Right ventricle myocardium inferior (tissue), 1 donor: ENCODE measurements at regions not wholly inside any gene's neighbourhood (a gene's known extent, or its start where the extent isn't known, plus 50 kb on each side); places are given as distances from the start of the nearest gene placed in this dataset.

ENCODE experiments used
- ATAC-seq: fragments of 200-7000 bp; cut with Tn5 transposase; one replicate; pipeline ENCODE4 v1.9.1; 2020; ENCODE audit warnings: mild to moderate bottlenecking, moderate library complexity
- DNase-seq: peaks from one replicate; pipeline ENCODE4 v3.0.0; 2021; ENCODE audit errors: missing footprints
- intact Hi-C: fragments of 100-400 bp; cut with DNase I; formaldehyde crosslinking; loops from one replicate; pipeline ENCODE4 v1.11.0; 2022
- donor health status: DM: no; HTN: yes; CAD: no; lungs with severe emphysema.

GRCh38 chr1:198892065-198892464 lies 253.2 kb downstream of the PTPRC start:
- intact Hi-C loops: loop anchor here (5.0 kb wide), 1 partner anchor 45 kb away; no protein-coding TSS in a partner anchor
- DNase-seq (no peak), ATAC-seq (no peak)

- intact Hi-C loops: loop anchor here (5.0 kb wide), 1 partner anchor 44 kb away; no protein-coding TSS in a partner anchor
- ATAC-seq (no peak), DNase-seq (no peak)
Measured at GRCh38 chr1:198893141-198893540, 254.3 kb downstream of the PTPRC start.

GRCh38 chr1:198893763-198894444 lies 255.1 kb downstream of the PTPRC start:
- no peak for ATAC-seq
- no peak for DNase-seq
- intact Hi-C loops: loop anchor here (5.0 kb wide), 1 partner anchor 43 kb away; no protein-coding TSS in a partner anchor

GRCh38 chr1:198901266-198901665 lies 262.4 kb downstream of the PTPRC start:
- ATAC-seq (no peak), DNase-seq (no peak)
- intact Hi-C loops: no loop called here

- ATAC-seq: no peak
- no peak for DNase-seq
- intact Hi-C loops: no loop called here
Measured at GRCh38 chr1:198902655-198903054, 263.8 kb downstream of the PTPRC start.

- DNase-seq: peak; percentile 27
- intact Hi-C loops: no loop called here
- no peak for ATAC-seq
Measured at GRCh38 chr1:198903203-198903602, 264.4 kb downstream of the PTPRC start.

- ATAC-seq (no peak), DNase-seq (no peak)
- intact Hi-C loops: no loop called here
Measured at GRCh38 chr1:198903621-198904020, 264.8 kb downstream of the PTPRC start.

- no peak for DNase-seq
- ATAC-seq: no peak
- intact Hi-C loops: no loop called here
Measured at GRCh38 chr1:198904321-198904720, 265.5 kb downstream of the PTPRC start.

- DNase-seq: no peak
- intact Hi-C loops: no loop called here
- ATAC-seq: no peak
Measured at GRCh38 chr1:198906739-198907422, 268.0 kb downstream of the PTPRC start.

- no peak for ATAC-seq
- DNase-seq: no peak
- intact Hi-C loops: no loop called here
Measured at GRCh38 chr1:198907423-198907746, 268.5 kb downstream of the PTPRC start.

GRCh38 chr1:198908995-198909394 lies 270.2 kb downstream of the PTPRC start:
- intact Hi-C loops: no loop called here
- ATAC-seq: no peak
- no peak for DNase-seq

- ATAC-seq (no peak), DNase-seq (no peak)
- intact Hi-C loops: no loop called here
Measured at GRCh38 chr1:198909973-198910372, 271.1 kb downstream of the PTPRC start.

- intact Hi-C loops: no loop called here
- DNase-seq (no peak), ATAC-seq (no peak)
Measured at GRCh38 chr1:198910816-198911215, 272.0 kb downstream of the PTPRC start.

- intact Hi-C loops: no loop called here
- no peak for DNase-seq
- ATAC-seq: no peak
Measured at GRCh38 chr1:198912046-198912445, 273.2 kb downstream of the PTPRC start.

GRCh38 chr1:198913667-198914066 lies 274.8 kb downstream of the PTPRC start:
- DNase-seq (no peak), ATAC-seq (no peak)
- intact Hi-C loops: no loop called here

- intact Hi-C loops: no loop called here
- no peak for DNase-seq
- ATAC-seq: no peak
Measured at GRCh38 chr1:198915327-198916231, 276.7 kb downstream of the PTPRC start.

GRCh38 chr1:198917226-198917625 lies 278.4 kb downstream of the PTPRC start:
- intact Hi-C loops: no loop called here
- DNase-seq (no peak), ATAC-seq (no peak)

- ATAC-seq (no peak), DNase-seq (no peak)
- intact Hi-C loops: no loop called here
Measured at GRCh38 chr1:198918920-198919319, 280.1 kb downstream of the PTPRC start.

GRCh38 chr1:198919667-198920398 lies 281.0 kb downstream of the PTPRC start:
- ATAC-seq: no peak
- no peak for DNase-seq
- intact Hi-C loops: no loop called here
